ENCODE measurements at regions not wholly inside any gene's neighbourhood (a gene's known extent, or its start where the extent isn't known, plus 50 kb on each side); places are given as distances from the start of the nearest gene placed in this dataset.
A peak's percentile ranks its signal among the peaks of the same experiment; 100 is the strongest.

DNA sequence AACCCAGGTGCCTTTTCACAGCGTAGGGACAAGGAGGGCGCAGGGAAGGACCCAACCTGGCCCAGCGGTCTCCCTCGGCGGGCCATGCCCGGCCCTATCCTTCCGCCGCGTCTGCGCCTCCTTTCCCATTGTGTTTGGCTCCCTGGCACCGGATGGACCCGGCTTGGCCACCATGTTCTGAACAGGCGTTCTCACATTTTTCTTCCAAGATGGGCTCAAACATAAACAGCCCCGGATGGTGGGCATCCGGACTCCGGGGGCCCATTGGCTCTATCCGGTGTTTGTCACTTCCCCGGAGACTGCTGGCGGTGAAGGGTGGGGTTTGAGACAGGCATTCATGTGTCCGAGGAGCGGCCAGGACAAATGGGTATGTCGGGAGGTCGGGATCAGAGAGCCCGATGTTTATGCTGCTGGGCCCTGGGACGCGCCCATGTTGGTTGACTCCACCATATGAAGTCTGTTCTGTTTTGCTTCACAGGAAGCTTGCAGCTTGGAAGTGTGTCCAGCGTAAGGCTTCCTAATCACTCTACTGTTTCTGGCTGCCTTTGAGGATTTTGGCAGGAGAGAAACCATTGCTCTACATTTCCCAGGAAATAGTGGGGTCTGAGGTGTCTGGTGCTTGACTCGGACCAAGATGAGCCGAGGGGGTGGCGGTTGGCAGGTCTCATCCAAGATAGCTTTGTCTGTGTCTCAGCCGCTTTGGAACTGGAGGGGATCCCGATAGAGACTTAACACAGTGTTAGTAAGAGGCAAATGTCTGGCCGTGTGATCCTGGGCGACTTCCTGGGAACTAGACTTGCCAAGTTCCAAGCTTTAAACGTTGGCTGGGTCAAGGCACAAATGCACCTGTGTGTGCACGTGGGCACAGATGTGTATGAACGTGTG, 188.3 kb downstream of the IRF8 start:
- DNase-seq (ENCODE audit: low spot score in 2 of 2) = peak in 1 of 2 donors; percentile 4
- Histone ChIP-seq H3K36me3 (no peaks in the 10 kb centered on the region), H3K9me3 (no peaks in the 10 kb centered on the region), H3K4me3 (no peak overlapping the region), H3K4me1 (no peaks in the 10 kb centered on the region), H3K27ac (no peak overlapping the region), H3K27me3 (peaks cover 0 to 37% of the 10 kb centered on the region in 2 donors)
- TF ChIP-seq EP300 (IDR thresholded peaks at IDR 0.05) (no peak), POLR2A (IDR thresholded peaks at IDR 0.05) (no peak)
- TF ChIP-seq, protein P1, sequence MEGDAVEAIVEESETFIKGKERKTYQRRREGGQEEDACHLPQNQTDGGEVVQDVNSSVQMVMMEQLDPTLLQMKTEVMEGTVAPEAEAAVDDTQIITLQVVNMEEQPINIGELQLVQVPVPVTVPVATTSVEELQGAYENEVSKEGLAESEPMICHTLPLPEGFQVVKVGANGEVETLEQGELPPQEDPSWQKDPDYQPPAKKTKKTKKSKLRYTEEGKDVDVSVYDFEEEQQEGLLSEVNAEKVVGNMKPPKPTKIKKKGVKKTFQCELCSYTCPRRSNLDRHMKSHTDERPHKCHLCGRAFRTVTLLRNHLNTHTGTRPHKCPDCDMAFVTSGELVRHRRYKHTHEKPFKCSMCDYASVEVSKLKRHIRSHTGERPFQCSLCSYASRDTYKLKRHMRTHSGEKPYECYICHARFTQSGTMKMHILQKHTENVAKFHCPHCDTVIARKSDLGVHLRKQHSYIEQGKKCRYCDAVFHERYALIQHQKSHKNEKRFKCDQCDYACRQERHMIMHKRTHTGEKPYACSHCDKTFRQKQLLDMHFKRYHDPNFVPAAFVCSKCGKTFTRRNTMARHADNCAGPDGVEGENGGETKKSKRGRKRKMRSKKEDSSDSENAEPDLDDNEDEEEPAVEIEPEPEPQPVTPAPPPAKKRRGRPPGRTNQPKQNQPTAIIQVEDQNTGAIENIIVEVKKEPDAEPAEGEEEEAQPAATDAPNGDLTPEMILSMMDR (IDR thresholded peaks at IDR 0.05) = no peak
- 88 to 89% methylated on average over 31 to 35 of the region's 37 CpGs for WGBS, 2 donors

DNA sequence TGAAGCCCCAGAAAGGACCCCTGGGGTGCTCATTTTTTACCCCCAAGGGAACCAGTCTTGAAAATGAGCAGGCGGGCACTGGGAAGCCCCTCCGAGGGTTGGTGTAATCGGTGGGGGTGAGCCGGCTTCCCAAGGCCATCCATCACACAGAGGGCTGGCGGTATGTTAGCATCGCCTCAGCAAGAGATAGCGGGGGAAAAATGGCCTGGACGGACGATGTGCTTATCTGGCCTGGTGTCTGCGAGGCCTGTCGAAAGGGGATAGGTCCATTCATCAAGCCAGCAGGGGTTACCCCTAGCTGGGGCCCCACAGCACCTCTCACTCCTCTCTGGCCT, 188.9 kb downstream of the IRF8 start:
- Histone ChIP-seq H3K4me3 (no peak overlapping the region), H3K27ac (no peak overlapping the region), H3K36me3 (no peaks in the 10 kb centered on the region), H3K4me1 (no peaks in the 10 kb centered on the region), H3K27me3 (peaks cover 0 to 31% of the 10 kb centered on the region in 2 donors), H3K9me3 (no peaks in the 10 kb centered on the region)
- WGBS, 2 donors = 95 to 96% methylated on average over 7 to 11 of the region's 11 CpGs
- TF ChIP-seq, protein P1 (IDR thresholded peaks at IDR 0.05) = no peak
- TF ChIP-seq POLR2A (IDR thresholded peaks at IDR 0.05) (no peak), EP300 (IDR thresholded peaks at IDR 0.05) (no peak)
- no peak for DNase-seq (ENCODE audit: low spot score in 2 of 2)

DNA sequence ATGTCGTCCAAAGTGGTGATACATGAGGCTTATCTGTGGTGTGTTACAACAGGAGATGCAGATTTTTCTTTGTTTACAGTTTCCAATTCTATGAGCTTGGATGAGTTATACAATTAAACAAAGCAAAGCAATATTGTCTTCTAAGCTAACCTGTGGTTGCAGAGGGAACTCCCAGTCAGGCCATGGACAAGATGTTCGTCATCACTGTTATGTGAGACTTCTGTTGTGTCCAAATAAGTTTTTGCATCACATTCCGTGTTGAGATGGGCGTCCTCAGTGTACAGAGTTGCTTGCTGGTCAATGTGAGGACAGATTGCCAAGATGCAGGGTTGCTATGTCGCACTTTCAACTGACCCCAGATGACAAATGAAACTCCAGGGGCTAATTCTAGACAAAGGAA, 189.3 kb downstream of the IRF8 start:
- Histone ChIP-seq H3K36me3 (no peaks in the 10 kb centered on the region), H3K4me3 (no peak overlapping the region), H3K27ac (no peak overlapping the region), H3K9me3 (no peaks in the 10 kb centered on the region), H3K4me1 (no peaks in the 10 kb centered on the region), H3K27me3 (peaks cover 0 to 27% of the 10 kb centered on the region in 2 donors)
- DNase-seq (ENCODE audit: low spot score in 2 of 2) = no peak
- 80% methylated on average over 5 of the region's 5 CpGs for WGBS, 2 donors
- TF ChIP-seq POLR2A (IDR thresholded peaks at IDR 0.05) (no peak), EP300 (IDR thresholded peaks at IDR 0.05) (no peak)
- TF ChIP-seq, protein P1 (IDR thresholded peaks at IDR 0.05) = no peak

DNA sequence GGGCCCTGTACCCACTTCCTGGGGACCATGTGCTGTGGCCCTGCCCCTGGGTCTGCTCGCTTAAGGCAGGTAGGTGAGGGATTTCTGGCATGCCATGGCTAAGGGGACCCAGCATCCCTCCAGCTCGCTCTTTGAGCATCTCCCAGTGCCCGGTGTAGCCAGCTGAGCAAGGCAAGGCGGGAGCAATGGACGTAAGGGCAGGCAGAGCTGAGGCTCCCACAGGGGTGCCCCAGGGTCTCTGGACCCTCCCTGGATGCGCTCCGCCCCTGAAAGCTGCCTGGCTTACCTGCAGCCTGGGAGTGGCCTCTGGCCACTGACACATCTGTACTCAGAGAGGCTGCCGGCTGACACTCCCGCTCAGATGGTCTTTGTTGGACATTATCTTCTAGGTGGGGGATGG, 189.9 kb downstream of the IRF8 start:
- Histone ChIP-seq H3K27ac (no peak overlapping the region), H3K4me1 (no peaks in the 10 kb centered on the region), H3K9me3 (no peaks in the 10 kb centered on the region), H3K27me3 (peaks cover 0 to 22% of the 10 kb centered on the region in 2 donors), H3K36me3 (no peaks in the 10 kb centered on the region), H3K4me3 (no peak overlapping the region)
- no peak for DNase-seq (ENCODE audit: low spot score in 2 of 2)
- no peak for TF ChIP-seq POLR2A (IDR thresholded peaks at IDR 0.05)
- TF ChIP-seq, protein P1 (IDR thresholded peaks at IDR 0.05) = no peak
- TF ChIP-seq EP300 (IDR thresholded peaks at IDR 0.05) = no peak
- 89 to 100% methylated on average over 3 to 9 of the region's 9 CpGs for WGBS, 2 donors

DNA sequence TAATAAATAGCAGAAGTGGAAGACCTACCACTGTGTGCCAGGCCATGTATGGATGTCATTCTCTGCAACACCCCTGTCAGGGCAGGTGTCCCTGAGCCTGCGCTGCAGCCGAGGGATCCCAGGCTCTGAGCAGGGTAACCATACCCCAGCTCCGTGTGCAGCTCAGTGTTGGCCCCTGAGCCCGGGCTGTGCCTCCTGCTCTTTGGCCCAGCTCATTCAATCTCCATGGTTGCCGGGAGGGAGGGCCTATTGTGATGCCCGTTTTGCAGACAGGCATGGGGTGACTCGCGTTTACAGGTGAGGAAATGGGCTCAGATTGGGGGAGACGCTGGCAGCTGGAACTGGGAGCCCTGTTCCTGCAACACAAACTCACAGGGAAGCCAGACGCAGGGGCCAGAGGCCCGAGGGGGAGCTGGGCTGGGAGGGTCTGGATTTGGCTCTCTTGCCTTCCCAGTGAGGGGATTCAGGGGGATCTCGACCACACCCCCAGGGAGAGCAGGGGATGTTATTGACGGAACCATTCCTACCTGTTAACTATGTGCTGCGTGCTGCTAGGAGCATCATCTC, 190.5 kb downstream of the IRF8 start:
- no peak overlapping the region for H3K4me3 ChIP-seq
- no peak for DNase-seq (ENCODE audit: low spot score in 2 of 2)
- H3K9me3 ChIP-seq = no peaks in the 10 kb centered on the region
- WGBS, 2 donors = 76 to 83% methylated on average over 13 to 14 of the region's 14 CpGs
- no peaks in the 10 kb centered on the region for H3K36me3 ChIP-seq
- H3K4me1 ChIP-seq = no peaks in the 10 kb centered on the region
- peaks cover 0 to 16% of the 10 kb centered on the region in 2 donors for H3K27me3 ChIP-seq
- TF ChIP-seq EP300 (IDR thresholded peaks at IDR 0.05) (no peak), POLR2A (IDR thresholded peaks at IDR 0.05) (no peak)
- TF ChIP-seq, protein P1 (IDR thresholded peaks at IDR 0.05) = no peak
- no peak overlapping the region for H3K27ac ChIP-seq

Measured in tibial nerve (tissue), 4 donors.